ENCODE measurements at regions not wholly inside any gene's neighbourhood (a gene's known extent, or its start where the extent isn't known, plus 50 kb on each side); places are given as distances from the start of the nearest gene placed in this dataset.

DNA sequence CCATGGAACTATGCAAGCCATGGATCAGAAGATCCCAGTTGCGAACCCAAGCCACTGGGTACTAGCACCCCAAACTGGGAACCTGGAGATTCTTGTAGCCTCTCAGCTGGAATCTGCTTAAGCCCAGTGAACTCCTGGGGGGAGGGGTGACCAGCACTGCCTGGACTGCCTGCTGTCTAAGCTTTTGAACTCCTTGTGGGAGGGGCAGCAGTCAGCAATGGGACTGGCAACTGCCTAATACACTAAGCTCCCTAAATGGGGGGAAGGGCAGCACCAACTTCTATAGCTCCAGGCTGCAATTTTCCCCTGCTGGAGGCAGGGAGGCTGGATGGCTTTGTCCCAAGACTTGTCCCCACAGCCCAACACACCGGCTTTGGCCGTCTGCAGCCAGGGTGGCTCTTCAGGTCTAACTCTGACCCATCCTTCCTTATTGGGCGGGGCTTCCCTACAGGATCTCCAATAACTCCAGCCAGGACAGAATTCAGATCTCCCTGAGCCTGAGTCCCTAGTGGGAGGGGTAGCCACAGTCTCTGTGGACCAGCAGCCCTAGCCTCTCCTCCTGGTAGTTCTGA is 485.1 kb downstream of the SOX5 start:
- TF ChIP-seq CTCF (conservative IDR thresholded peaks at IDR 0.05; ENCODE audit: low read depth in 2 of 2) (no peak), EZH2 (IDR thresholded peaks at IDR 0.05; ENCODE audit: low read depth, unreplicated experiment) (no peak), REST (IDR thresholded peaks at IDR 0.05; ENCODE audit: unreplicated experiment) (no peak), EZH2phosphoT487 (IDR thresholded peaks at IDR 0.05; ENCODE audit: unreplicated experiment) (no peak), ZNF114 (CRISPR knock-in tag; IDR thresholded peaks at IDR 0.05) (no peak), POLR2AphosphoS5 (IDR thresholded peaks at IDR 0.05; ENCODE audit: low read depth) (no peak), JUNB (IDR thresholded peaks at IDR 0.05; ENCODE audit: unreplicated experiment) (no peak), ETS1 (IDR thresholded peaks at IDR 0.05) (no peak), STAT1 (IDR thresholded peaks at IDR 0.05; ENCODE audit: unreplicated experiment) (no peak)

Measured in GM23338 (cell line).